H1 (cell line): ENCODE measurements at regions not wholly inside any gene's neighbourhood (a gene's known extent, or its start where the extent isn't known, plus 50 kb on each side); places are given as distances from the start of the nearest gene placed in this dataset.

Experiments
- BRCA1 ChIP-seq: IDR thresholded peaks from 2 replicates; pipeline ENCODE4 v1.6.1; 2012; ENCODE audit warnings: low read depth, low read length, improper control_type of control experiment
- CHD1 ChIP-seq: IDR thresholded peaks from 2 replicates; pipeline ENCODE4 v1.6.1; 2012; ENCODE audit warnings: low read depth, low read length, improper control_type of control experiment
- CHD2 ChIP-seq: IDR thresholded peaks from 2 replicates; pipeline ENCODE4 v1.6.1; 2012; ENCODE audit warnings: low read length, improper control_type of control experiment
- EP300 ChIP-seq, 2 experiments: IDR thresholded peaks; 1 replicate in 1 of 2; 2 replicates in 1 of 2; pipeline ENCODE4 v1.6.1; 2011 to 2012; ENCODE audit warnings: low read depth in 2 of 2, low read length in 2 of 2, mild to moderate bottlenecking in 2 of 2, borderline replicate concordance in 1 of 2, inconsistent platforms in 1 of 2, moderate library complexity in 1 of 2
- EZH2 ChIP-seq: fragments of 200-600 bp; sonication (generic); IDR thresholded peaks from 2 replicates; pipeline ENCODE4 v1.7.1; 2012; ENCODE audit warnings: low read depth, mild to moderate bottlenecking, moderate library complexity, low read length, inconsistent platforms; ENCODE audit not compliant: severe bottlenecking
- FOSL1 ChIP-seq: IDR thresholded peaks from 2 replicates; pipeline ENCODE4 v1.6.1; 2011; ENCODE audit warnings: mild to moderate bottlenecking, low read depth, low read length, moderate library complexity; ENCODE audit not compliant: insufficient read depth
- GTF2F1 ChIP-seq: IDR thresholded peaks from 2 replicates; pipeline ENCODE4 v1.6.1; 2012; ENCODE audit warnings: low read depth, low read length, improper control_type of control experiment, borderline replicate concordance
- MAX ChIP-seq: IDR thresholded peaks from 2 replicates; pipeline ENCODE4 v1.6.1; 2012; ENCODE audit warnings: inconsistent platforms
- POLR2A ChIP-seq, 2 experiments: IDR thresholded peaks; 1 replicate in 1 of 2; 2 replicates in 1 of 2; pipeline ENCODE4 v1.6.1; 2011; ENCODE audit warnings: low read depth in 2 of 2, low read length in 2 of 2, mild to moderate bottlenecking in 2 of 2; ENCODE audit errors: control extremely low read depth in 1 of 2
- SAP30 ChIP-seq: fragments of 300-600 bp; sonication (generic); IDR thresholded peaks from 2 replicates; pipeline ENCODE4 v1.7.1; 2012; ENCODE audit warnings: low read length, moderate library complexity, mild to moderate bottlenecking, inconsistent platforms; ENCODE audit not compliant: insufficient read depth, insufficient replicate concordance
- SP1 ChIP-seq: IDR thresholded peaks from 2 replicates; pipeline ENCODE4 v1.6.1; 2011; ENCODE audit warnings: low read depth, low read length
- YY1 ChIP-seq: IDR thresholded peaks from 2 replicates; pipeline ENCODE4 v1.6.1; 2011; ENCODE audit warnings: low read depth, mild to moderate bottlenecking, low read length
- TF ChIP-seq, protein P1 (sequence below), 3 experiments: IDR thresholded peaks; 1 replicate in 2 of 3; 2 replicates in 1 of 3; pipeline versions ENCODE4 v1.5.1 to v1.6.1; 2011; ENCODE audit warnings: low read length in 3 of 3, mild to moderate bottlenecking in 3 of 3, inconsistent platforms in 2 of 3, low read depth in 1 of 3, moderate library complexity in 1 of 3; ENCODE audit not compliant: insufficient read depth in 1 of 3; ENCODE audit errors: control extremely low read depth in 1 of 3
- TF ChIP-seq, protein P2 (sequence below): IDR thresholded peaks from 2 replicates; pipeline ENCODE4 v1.6.1; 2011; ENCODE audit warnings: low read depth, mild to moderate bottlenecking, low read length; ENCODE audit not compliant: insufficient read depth

- TF ChIP-seq, protein P1, sequence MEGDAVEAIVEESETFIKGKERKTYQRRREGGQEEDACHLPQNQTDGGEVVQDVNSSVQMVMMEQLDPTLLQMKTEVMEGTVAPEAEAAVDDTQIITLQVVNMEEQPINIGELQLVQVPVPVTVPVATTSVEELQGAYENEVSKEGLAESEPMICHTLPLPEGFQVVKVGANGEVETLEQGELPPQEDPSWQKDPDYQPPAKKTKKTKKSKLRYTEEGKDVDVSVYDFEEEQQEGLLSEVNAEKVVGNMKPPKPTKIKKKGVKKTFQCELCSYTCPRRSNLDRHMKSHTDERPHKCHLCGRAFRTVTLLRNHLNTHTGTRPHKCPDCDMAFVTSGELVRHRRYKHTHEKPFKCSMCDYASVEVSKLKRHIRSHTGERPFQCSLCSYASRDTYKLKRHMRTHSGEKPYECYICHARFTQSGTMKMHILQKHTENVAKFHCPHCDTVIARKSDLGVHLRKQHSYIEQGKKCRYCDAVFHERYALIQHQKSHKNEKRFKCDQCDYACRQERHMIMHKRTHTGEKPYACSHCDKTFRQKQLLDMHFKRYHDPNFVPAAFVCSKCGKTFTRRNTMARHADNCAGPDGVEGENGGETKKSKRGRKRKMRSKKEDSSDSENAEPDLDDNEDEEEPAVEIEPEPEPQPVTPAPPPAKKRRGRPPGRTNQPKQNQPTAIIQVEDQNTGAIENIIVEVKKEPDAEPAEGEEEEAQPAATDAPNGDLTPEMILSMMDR (IDR thresholded peaks at IDR 0.05; ENCODE audit: control extremely low read depth in 1 of 3, insufficient read depth in 1 of 3, low read depth in 1 of 3, low read length in 3 of 3), result no peak
- no peak for TF ChIP-seq BRCA1
- no peak for TF ChIP-seq YY1
- TF ChIP-seq POLR2A (IDR thresholded peaks at IDR 0.05; ENCODE audit: control extremely low read depth in 1 of 2, low read depth in 2 of 2, low read length in 2 of 2), result no peak
- no peak for TF ChIP-seq EZH2
- no peak for TF ChIP-seq SP1
- TF ChIP-seq, protein P2, sequence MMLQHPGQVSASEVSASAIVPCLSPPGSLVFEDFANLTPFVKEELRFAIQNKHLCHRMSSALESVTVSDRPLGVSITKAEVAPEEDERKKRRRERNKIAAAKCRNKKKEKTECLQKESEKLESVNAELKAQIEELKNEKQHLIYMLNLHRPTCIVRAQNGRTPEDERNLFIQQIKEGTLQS, result no peak
- TF ChIP-seq SAP30, result no peak
- TF ChIP-seq CHD2, result no peak
- TF ChIP-seq MAX, result no peak
- TF ChIP-seq EP300 (IDR thresholded peaks at IDR 0.05; ENCODE audit: borderline replicate concordance in 1 of 2, low read depth in 2 of 2, low read length in 2 of 2), result no peak
- TF ChIP-seq GTF2F1, result no peak
- TF ChIP-seq CHD1, result no peak
- TF ChIP-seq FOSL1, result no peak
Measured at GRCh38 chrX:73979551-73980131, 127.1 kb upstream of the XIST start.
